GM12873 (cell line): ENCODE measurements at regions not wholly inside any gene's neighbourhood (a gene's known extent, or its start where the extent isn't known, plus 50 kb on each side); places are given as distances from the start of the nearest gene placed in this dataset.

Experiments
- CTCF ChIP-seq: IDR thresholded peaks from 2 replicates; pipeline ENCODE4 v1.5.1; 2012; ENCODE audit warnings: low read depth, mild to moderate bottlenecking, moderate library complexity, low read length, control low read depth; ENCODE audit not compliant: insufficient read depth; ENCODE audit errors: missing control alignments

GRCh38 chr4:136055360-136055759 is 1476.9 kb downstream of the PCDH18 start:
- no peak for TF ChIP-seq CTCF

GRCh38 chr4:136036744-136037143 is 1495.5 kb downstream of the PCDH18 start:
- no peak for TF ChIP-seq CTCF

GRCh38 chr4:136032391-136032790 is 1499.9 kb downstream of the PCDH18 start:
- TF ChIP-seq CTCF = no peak

- TF ChIP-seq CTCF = no peak
These were observed 1506.8 kb downstream of the PCDH18 start for GRCh38 chr4:136025540-136025939.

GRCh38 chr4:136017556-136017955 is 1514.7 kb downstream of the PCDH18 start:
- no peak for TF ChIP-seq CTCF

- TF ChIP-seq CTCF = no peak
These were observed 1520.1 kb downstream of the PCDH18 start for GRCh38 chr4:136012220-136012619.

- TF ChIP-seq CTCF = no peak
These were observed 1522.9 kb downstream of the PCDH18 start for GRCh38 chr4:136009258-136009832.
